ENCODE measurements at regions not wholly inside any gene's neighbourhood (a gene's known extent, or its start where the extent isn't known, plus 50 kb on each side); places are given as distances from the start of the nearest gene placed in this dataset.

DNA sequence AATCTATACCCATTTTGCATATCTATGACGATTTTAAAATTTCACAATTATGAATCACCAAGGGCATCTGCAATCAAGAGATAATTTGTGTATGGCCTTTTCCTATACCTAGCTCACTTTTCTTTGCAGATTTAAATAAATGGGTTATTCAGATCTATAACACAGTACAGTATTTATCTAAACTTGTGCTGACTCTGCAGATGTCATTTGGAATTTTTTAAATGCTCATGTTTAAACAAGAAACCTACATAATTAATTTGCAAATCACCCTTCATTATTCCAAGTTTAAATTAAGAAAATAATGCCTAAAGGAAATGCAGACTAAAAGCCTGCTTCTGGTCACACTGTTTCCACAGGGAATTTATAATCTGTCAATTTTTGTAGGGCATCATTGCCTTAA lies 284.2 kb downstream of the SI start:
- TF ChIP-seq MYC (IDR thresholded peaks at IDR 0.05; ENCODE audit: borderline replicate concordance, low read length) = no peak
- TF ChIP-seq POLR2A (IDR thresholded peaks at IDR 0.05; ENCODE audit: low read length) = no peak
- TF ChIP-seq RAD21 (conservative IDR thresholded peaks at IDR 0.05 in 1 of 2, IDR thresholded peaks at IDR 0.05 in 1 of 2) = no peak
- TF ChIP-seq, protein P1, sequence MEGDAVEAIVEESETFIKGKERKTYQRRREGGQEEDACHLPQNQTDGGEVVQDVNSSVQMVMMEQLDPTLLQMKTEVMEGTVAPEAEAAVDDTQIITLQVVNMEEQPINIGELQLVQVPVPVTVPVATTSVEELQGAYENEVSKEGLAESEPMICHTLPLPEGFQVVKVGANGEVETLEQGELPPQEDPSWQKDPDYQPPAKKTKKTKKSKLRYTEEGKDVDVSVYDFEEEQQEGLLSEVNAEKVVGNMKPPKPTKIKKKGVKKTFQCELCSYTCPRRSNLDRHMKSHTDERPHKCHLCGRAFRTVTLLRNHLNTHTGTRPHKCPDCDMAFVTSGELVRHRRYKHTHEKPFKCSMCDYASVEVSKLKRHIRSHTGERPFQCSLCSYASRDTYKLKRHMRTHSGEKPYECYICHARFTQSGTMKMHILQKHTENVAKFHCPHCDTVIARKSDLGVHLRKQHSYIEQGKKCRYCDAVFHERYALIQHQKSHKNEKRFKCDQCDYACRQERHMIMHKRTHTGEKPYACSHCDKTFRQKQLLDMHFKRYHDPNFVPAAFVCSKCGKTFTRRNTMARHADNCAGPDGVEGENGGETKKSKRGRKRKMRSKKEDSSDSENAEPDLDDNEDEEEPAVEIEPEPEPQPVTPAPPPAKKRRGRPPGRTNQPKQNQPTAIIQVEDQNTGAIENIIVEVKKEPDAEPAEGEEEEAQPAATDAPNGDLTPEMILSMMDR (IDR thresholded peaks at IDR 0.05) = no peak
- no peak for TF ChIP-seq KDM1A (IDR thresholded peaks at IDR 0.05; ENCODE audit: low read depth)
- no peak for TF ChIP-seq ZFP36 (IDR thresholded peaks at IDR 0.05; ENCODE audit: borderline replicate concordance, partially characterized antibody)
- TF ChIP-seq FOXS1 (CRISPR knock-in tag; IDR thresholded peaks at IDR 0.05) = no peak
- TF ChIP-seq ELK1 (IDR thresholded peaks at IDR 0.05; ENCODE audit: low read depth, low read length) = no peak
- TF ChIP-seq MAX (IDR thresholded peaks at IDR 0.05) = no peak
- no peak for TF ChIP-seq ESRRA (IDR thresholded peaks at IDR 0.05; ENCODE audit: borderline replicate concordance, low read length)

Data from A549 (cell line).